PC-9 (cell line): ENCODE measurements at regions not wholly inside any gene's neighbourhood (a gene's known extent, or its start where the extent isn't known, plus 50 kb on each side); places are given as distances from the start of the nearest gene placed in this dataset.

Source experiments
- EZH2 ChIP-seq: fragments of 200-600 bp; sonication (generic); IDR thresholded peaks from 2 replicates; pipeline ENCODE4 v1.8.0; 2017; ENCODE audit warnings: antibody characterized with exemption, low read depth
- TF ChIP-seq, protein P1 (sequence below): fragments of 200-600 bp; sonication (generic); conservative IDR thresholded peaks from 2 replicates; pipeline ENCODE4 v1.6.1; 2017; ENCODE audit warnings: mixed run types, antibody characterized with exemption, mild to moderate bottlenecking, moderate library complexity

GRCh38 chr15:81506936-81507335 is 132.9 kb upstream of the TMC3 start:
- TF ChIP-seq, protein P1, sequence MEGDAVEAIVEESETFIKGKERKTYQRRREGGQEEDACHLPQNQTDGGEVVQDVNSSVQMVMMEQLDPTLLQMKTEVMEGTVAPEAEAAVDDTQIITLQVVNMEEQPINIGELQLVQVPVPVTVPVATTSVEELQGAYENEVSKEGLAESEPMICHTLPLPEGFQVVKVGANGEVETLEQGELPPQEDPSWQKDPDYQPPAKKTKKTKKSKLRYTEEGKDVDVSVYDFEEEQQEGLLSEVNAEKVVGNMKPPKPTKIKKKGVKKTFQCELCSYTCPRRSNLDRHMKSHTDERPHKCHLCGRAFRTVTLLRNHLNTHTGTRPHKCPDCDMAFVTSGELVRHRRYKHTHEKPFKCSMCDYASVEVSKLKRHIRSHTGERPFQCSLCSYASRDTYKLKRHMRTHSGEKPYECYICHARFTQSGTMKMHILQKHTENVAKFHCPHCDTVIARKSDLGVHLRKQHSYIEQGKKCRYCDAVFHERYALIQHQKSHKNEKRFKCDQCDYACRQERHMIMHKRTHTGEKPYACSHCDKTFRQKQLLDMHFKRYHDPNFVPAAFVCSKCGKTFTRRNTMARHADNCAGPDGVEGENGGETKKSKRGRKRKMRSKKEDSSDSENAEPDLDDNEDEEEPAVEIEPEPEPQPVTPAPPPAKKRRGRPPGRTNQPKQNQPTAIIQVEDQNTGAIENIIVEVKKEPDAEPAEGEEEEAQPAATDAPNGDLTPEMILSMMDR: no peak
- TF ChIP-seq EZH2: no peak
